ENCODE measurements at regions not wholly inside any gene's neighbourhood (a gene's known extent, or its start where the extent isn't known, plus 50 kb on each side); places are given as distances from the start of the nearest gene placed in this dataset.

DNA sequence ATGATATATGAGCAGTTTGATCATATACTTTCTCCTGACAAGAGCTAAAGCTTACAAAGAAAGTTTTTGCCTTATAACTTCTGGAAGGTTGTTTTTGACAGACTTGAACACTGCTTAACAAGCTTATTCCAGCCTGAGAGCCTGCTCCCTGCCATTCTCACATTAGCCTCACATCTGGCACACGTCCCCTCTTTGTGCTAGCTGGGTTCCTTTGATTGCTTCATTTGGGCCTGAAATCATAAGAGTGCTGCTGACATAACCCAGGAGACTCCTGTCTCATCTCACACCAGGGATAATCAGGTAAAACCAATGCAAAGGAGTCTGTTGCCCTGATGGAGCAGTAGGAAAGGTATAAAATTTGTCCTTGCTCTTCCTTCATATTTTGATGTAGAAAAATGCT lies 1411.7 kb upstream of the B3GALT2 start:
- TF ChIP-seq, protein P1, sequence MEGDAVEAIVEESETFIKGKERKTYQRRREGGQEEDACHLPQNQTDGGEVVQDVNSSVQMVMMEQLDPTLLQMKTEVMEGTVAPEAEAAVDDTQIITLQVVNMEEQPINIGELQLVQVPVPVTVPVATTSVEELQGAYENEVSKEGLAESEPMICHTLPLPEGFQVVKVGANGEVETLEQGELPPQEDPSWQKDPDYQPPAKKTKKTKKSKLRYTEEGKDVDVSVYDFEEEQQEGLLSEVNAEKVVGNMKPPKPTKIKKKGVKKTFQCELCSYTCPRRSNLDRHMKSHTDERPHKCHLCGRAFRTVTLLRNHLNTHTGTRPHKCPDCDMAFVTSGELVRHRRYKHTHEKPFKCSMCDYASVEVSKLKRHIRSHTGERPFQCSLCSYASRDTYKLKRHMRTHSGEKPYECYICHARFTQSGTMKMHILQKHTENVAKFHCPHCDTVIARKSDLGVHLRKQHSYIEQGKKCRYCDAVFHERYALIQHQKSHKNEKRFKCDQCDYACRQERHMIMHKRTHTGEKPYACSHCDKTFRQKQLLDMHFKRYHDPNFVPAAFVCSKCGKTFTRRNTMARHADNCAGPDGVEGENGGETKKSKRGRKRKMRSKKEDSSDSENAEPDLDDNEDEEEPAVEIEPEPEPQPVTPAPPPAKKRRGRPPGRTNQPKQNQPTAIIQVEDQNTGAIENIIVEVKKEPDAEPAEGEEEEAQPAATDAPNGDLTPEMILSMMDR (IDR thresholded peaks at IDR 0.05; ENCODE audit: low read depth, low read length): no peak
- DNase-seq (ENCODE audit: extremely low read depth, low read depth): no peak

- TF ChIP-seq, protein P1 (IDR thresholded peaks at IDR 0.05; ENCODE audit: low read depth, low read length): no peak
- DNase-seq (ENCODE audit: extremely low read depth, low read depth): no peak
Observed at GRCh38 chr1:194586302-194586701, 1399.9 kb upstream of the B3GALT2 start.

DNA sequence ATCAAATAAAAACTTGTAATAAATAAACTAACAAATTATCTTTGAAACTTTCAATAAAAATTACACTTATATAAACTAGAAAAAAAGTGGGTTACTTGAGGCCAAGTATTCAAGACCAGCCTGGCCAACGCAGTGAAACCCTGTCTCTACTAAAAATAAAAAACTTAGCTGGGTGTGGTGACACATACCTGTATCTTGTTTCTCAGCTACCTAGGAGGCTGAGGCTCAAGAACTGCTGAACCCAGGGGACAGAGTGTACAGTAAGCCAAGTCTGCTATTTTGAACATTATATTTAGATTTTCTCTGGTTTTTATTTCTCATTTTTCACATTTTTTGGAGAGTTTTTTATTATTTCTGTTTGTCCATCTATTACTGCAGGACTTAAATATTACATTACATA lies 1397.6 kb upstream of the B3GALT2 start:
- TF ChIP-seq, protein P1 (IDR thresholded peaks at IDR 0.05; ENCODE audit: low read depth, low read length): no peak

DNA sequence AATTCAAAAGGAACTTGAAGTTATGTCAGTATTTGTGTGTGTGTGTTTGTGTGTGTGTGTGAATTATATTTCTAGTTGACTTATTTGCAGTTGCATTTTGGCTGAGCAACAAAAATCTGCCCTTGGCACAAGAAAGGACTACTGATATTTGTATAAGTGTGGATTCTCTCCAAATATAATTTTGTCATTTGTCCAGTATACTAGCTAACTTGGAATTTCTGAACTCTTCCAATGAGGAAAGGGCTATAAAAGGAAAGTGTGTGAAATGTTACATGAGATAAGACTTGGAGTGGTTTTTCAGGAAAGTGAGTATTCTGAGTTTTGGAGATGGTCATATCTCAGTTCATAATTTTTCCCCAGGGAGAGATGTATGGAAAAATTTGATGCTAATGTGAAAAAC lies 1384.1 kb upstream of the B3GALT2 start:
- no peak for DNase-seq (ENCODE audit: extremely low read depth, low read depth)
- TF ChIP-seq, protein P1 (IDR thresholded peaks at IDR 0.05; ENCODE audit: low read depth, low read length): no peak

More for the DNA sequence above, 1397.6 kb upstream of the B3GALT2 start:
- DNase-seq (ENCODE audit: extremely low read depth, low read depth): no peak

DNA sequence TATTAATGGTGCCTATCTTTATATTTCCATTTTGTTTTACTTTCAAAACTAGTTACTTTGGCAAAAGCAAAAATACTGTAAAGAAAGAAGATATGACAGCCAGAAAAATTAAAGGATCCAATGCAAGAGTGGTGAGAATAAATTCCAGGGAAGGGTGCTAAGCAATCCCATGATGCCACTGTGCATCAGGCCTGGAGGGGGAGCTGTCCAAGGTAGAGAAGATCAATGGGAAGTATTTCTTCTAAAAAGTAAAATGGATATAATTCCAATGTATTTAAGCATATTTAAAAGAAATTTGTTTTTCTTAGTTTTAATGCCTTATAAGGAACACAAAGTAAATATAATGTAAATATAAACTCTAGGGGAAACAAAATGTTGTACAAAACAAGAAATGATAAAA lies 1382.2 kb upstream of the B3GALT2 start:
- TF ChIP-seq, protein P1 (IDR thresholded peaks at IDR 0.05; ENCODE audit: low read depth, low read length): no peak
- DNase-seq (ENCODE audit: extremely low read depth, low read depth): no peak

- TF ChIP-seq, protein P1 (IDR thresholded peaks at IDR 0.05; ENCODE audit: low read depth, low read length): no peak
- no peak for DNase-seq (ENCODE audit: extremely low read depth, low read depth)
Observed at GRCh38 chr1:194548071-194548470, 1361.7 kb upstream of the B3GALT2 start.

GRCh38 chr1:194544012-194544411 lies 1357.6 kb upstream of the B3GALT2 start:
- no peak for DNase-seq (ENCODE audit: extremely low read depth, low read depth)
- TF ChIP-seq, protein P1 (IDR thresholded peaks at IDR 0.05; ENCODE audit: low read depth, low read length): no peak
